ENCODE measurements at regions not wholly inside any gene's neighbourhood (a gene's known extent, or its start where the extent isn't known, plus 50 kb on each side); places are given as distances from the start of the nearest gene placed in this dataset.
"Not testable (repeated sequence)": the region's sequence is repeated elsewhere in the genome, so short reads cannot be mapped to it uniquely, and the experiment has no call there.

GRCh38 chr7:149598721-149599308 lies 101.2 kb upstream of the ZNF746 start:
- Mint-ChIP-seq H3K9me3 (no peaks in the 10 kb centered on the region), H3K4me1 (peaks cover 30% of the 10 kb centered on the region), H3K27ac (peak overlapping the region; percentile 87), H3K36me3 (ENCODE audit: low read depth) (peaks cover 60% of the 10 kb centered on the region), H3K27me3 (peaks cover 2% of the 10 kb centered on the region), H3K4me3 (no peak overlapping the region)
- intact Hi-C loops (cut with micrococcal nuclease) = loop anchor here (2.0 kb wide), 2 partner anchors 172 to 176 kb away; no protein-coding TSS in a partner anchor
- peak; percentile 80 for DNase-seq

- H3K9me3 Mint-ChIP-seq, H3K4me3 Mint-ChIP-seq, H3K27me3 Mint-ChIP-seq, DNase-seq, H3K27ac Mint-ChIP-seq: not testable (repeated sequence)
- intact Hi-C loops (cut with micrococcal nuclease) = loop anchor here (2.0 kb wide), 2 partner anchors 173 to 175 kb away; no protein-coding TSS in a partner anchor
- Mint-ChIP-seq H3K36me3 (ENCODE audit: low read depth) (peaks cover 60% of the 10 kb centered on the region), H3K4me1 (peaks cover 31% of the 10 kb centered on the region)
Observed at GRCh38 chr7:149597789-149598188, 100.2 kb upstream of the ZNF746 start.

GRCh38 chr7:149595541-149595940 lies 97.9 kb upstream of the ZNF746 start:
- no peak overlapping the region for H3K4me3 Mint-ChIP-seq
- peaks cover 60% of the 10 kb centered on the region for H3K36me3 Mint-ChIP-seq (ENCODE audit: low read depth)
- peaks cover 2% of the 10 kb centered on the region for H3K27me3 Mint-ChIP-seq
- no peak for DNase-seq
- intact Hi-C loops (cut with micrococcal nuclease) = no loop called here
- peaks cover 21% of the 10 kb centered on the region for H3K4me1 Mint-ChIP-seq
- H3K27ac Mint-ChIP-seq = no peak overlapping the region
- no peaks in the 10 kb centered on the region for H3K9me3 Mint-ChIP-seq

- Mint-ChIP-seq H3K27ac (no peak overlapping the region), H3K4me1 (peaks cover 18% of the 10 kb centered on the region), H3K4me3 (no peak overlapping the region), H3K27me3 (peaks cover 2% of the 10 kb centered on the region), H3K36me3 (ENCODE audit: low read depth) (peaks cover 65% of the 10 kb centered on the region), H3K9me3 (no peaks in the 10 kb centered on the region)
- intact Hi-C loops (cut with micrococcal nuclease) = no loop called here
- DNase-seq = no peak
Observed at GRCh38 chr7:149595078-149595477, 97.5 kb upstream of the ZNF746 start.

GRCh38 chr7:149588930-149589329 lies 91.3 kb upstream of the ZNF746 start:
- no peaks in the 10 kb centered on the region for H3K27me3 Mint-ChIP-seq
- no peaks in the 10 kb centered on the region for H3K9me3 Mint-ChIP-seq
- no peak overlapping the region for H3K27ac Mint-ChIP-seq
- peaks cover 62% of the 10 kb centered on the region for H3K36me3 Mint-ChIP-seq (ENCODE audit: low read depth)
- intact Hi-C loops (cut with micrococcal nuclease) = no loop called here
- no peak overlapping the region for H3K4me3 Mint-ChIP-seq
- no peak for DNase-seq
- peaks cover 3% of the 10 kb centered on the region for H3K4me1 Mint-ChIP-seq

GRCh38 chr7:149586646-149587645 lies 89.3 kb upstream of the ZNF746 start:
- Mint-ChIP-seq H3K27ac (no peak overlapping the region), H3K4me1 (peaks cover 5% of the 10 kb centered on the region), H3K27me3 (no peaks in the 10 kb centered on the region), H3K9me3 (peaks cover 4% of the 10 kb centered on the region), H3K36me3 (ENCODE audit: low read depth) (peaks cover 68% of the 10 kb centered on the region), H3K4me3 (no peak overlapping the region)
- no peak for DNase-seq
- intact Hi-C loops (cut with micrococcal nuclease) = no loop called here

- Mint-ChIP-seq H3K9me3 (peaks cover 4% of the 10 kb centered on the region), H3K27ac (no peak overlapping the region), H3K36me3 (ENCODE audit: low read depth) (peaks cover 72% of the 10 kb centered on the region), H3K27me3 (no peaks in the 10 kb centered on the region), H3K4me3 (no peak overlapping the region), H3K4me1 (peaks cover 10% of the 10 kb centered on the region)
- intact Hi-C loops (cut with micrococcal nuclease) = no loop called here
- DNase-seq = no peak
Observed at GRCh38 chr7:149584530-149584929, 86.9 kb upstream of the ZNF746 start.

- no peak overlapping the region for H3K4me3 Mint-ChIP-seq
- no peak overlapping the region for H3K27ac Mint-ChIP-seq
- H3K9me3 Mint-ChIP-seq = peaks cover 4% of the 10 kb centered on the region
- DNase-seq = no peak
- H3K36me3 Mint-ChIP-seq (ENCODE audit: low read depth) = peaks cover 74% of the 10 kb centered on the region
- intact Hi-C loops (cut with micrococcal nuclease) = no loop called here
- H3K4me1 Mint-ChIP-seq = peaks cover 10% of the 10 kb centered on the region
- no peaks in the 10 kb centered on the region for H3K27me3 Mint-ChIP-seq
Observed at GRCh38 chr7:149584009-149584408, 86.4 kb upstream of the ZNF746 start.

- Mint-ChIP-seq H3K27me3 (no peaks in the 10 kb centered on the region), H3K9me3 (peaks cover 24% of the 10 kb centered on the region), H3K36me3 (ENCODE audit: low read depth) (peaks cover 69% of the 10 kb centered on the region), H3K4me1 (peaks cover 10% of the 10 kb centered on the region), H3K4me3 (no peak overlapping the region), H3K27ac (no peak overlapping the region)
- intact Hi-C loops (cut with micrococcal nuclease) = no loop called here
- DNase-seq = no peak
Observed at GRCh38 chr7:149580328-149580727, 82.7 kb upstream of the ZNF746 start.

- intact Hi-C loops (cut with micrococcal nuclease); H3K27me3 Mint-ChIP-seq; H3K4me1 Mint-ChIP-seq; H3K27ac Mint-ChIP-seq; H3K4me3 Mint-ChIP-seq; DNase-seq: not testable (repeated sequence)
- Mint-ChIP-seq H3K36me3 (ENCODE audit: low read depth) (peaks cover 65% of the 10 kb centered on the region), H3K9me3 (peaks cover 24% of the 10 kb centered on the region)
Observed at GRCh38 chr7:149579365-149579764, 81.8 kb upstream of the ZNF746 start.

- H3K27ac Mint-ChIP-seq; H3K27me3 Mint-ChIP-seq; H3K4me3 Mint-ChIP-seq; intact Hi-C loops (cut with micrococcal nuclease); DNase-seq; H3K4me1 Mint-ChIP-seq: not testable (repeated sequence)
- Mint-ChIP-seq H3K36me3 (ENCODE audit: low read depth) (peaks cover 57% of the 10 kb centered on the region), H3K9me3 (peaks cover 36% of the 10 kb centered on the region)
Observed at GRCh38 chr7:149574428-149574827, 76.8 kb upstream of the ZNF746 start.

- Mint-ChIP-seq H3K27me3 (no peaks in the 10 kb centered on the region), H3K36me3 (ENCODE audit: low read depth) (peaks cover 55% of the 10 kb centered on the region), H3K4me3 (no peak overlapping the region), H3K9me3 (peaks cover 32% of the 10 kb centered on the region), H3K4me1 (no peaks in the 10 kb centered on the region), H3K27ac (no peak overlapping the region)
- intact Hi-C loops (cut with micrococcal nuclease) = no loop called here
- DNase-seq = no peak
Observed at GRCh38 chr7:149573519-149573918, 75.9 kb upstream of the ZNF746 start.

GRCh38 chr7:149572920-149573319 lies 75.3 kb upstream of the ZNF746 start:
- H3K36me3 Mint-ChIP-seq (ENCODE audit: low read depth) = peaks cover 55% of the 10 kb centered on the region

GRCh38 chr7:149570784-149571183 lies 73.2 kb upstream of the ZNF746 start:
- no peak overlapping the region for H3K4me3 Mint-ChIP-seq
- intact Hi-C loops (cut with micrococcal nuclease) = no loop called here
- H3K4me1 Mint-ChIP-seq = peaks cover 3% of the 10 kb centered on the region
- no peak for DNase-seq
- no peaks in the 10 kb centered on the region for H3K27me3 Mint-ChIP-seq
- H3K36me3 Mint-ChIP-seq (ENCODE audit: low read depth) = peaks cover 68% of the 10 kb centered on the region
- H3K27ac Mint-ChIP-seq = no peak overlapping the region
- peaks cover 16% of the 10 kb centered on the region for H3K9me3 Mint-ChIP-seq

More at GRCh38 chr7:149572920-149573319, 75.3 kb upstream of the ZNF746 start:
- H3K27ac Mint-ChIP-seq; H3K4me1 Mint-ChIP-seq; intact Hi-C loops (cut with micrococcal nuclease); H3K4me3 Mint-ChIP-seq; DNase-seq; H3K27me3 Mint-ChIP-seq: not testable (repeated sequence)
- H3K9me3 Mint-ChIP-seq = peaks cover 26% of the 10 kb centered on the region

Data from activated CD4-positive, alpha-beta T cell treated with anti-CD3 and anti-CD28 coated beads, Interleukin-2, amount 10 ng/mL, durations not matched to agents 24 days and 14 days (primary cell).